Bone marrow (tissue), 2 donors: ENCODE measurements at regions not wholly inside any gene's neighbourhood (a gene's known extent, or its start where the extent isn't known, plus 50 kb on each side); places are given as distances from the start of the nearest gene placed in this dataset.

ENCODE experiments used
- DNase-seq, 2 donors: peaks; one replicate each; lab custom pipeline; 2025; lab: John Stamatoyannopoulos, UW

GRCh38 chr3:79872483-79872882, 104.7 kb upstream of the ROBO1 start:
- no peak for DNase-seq

GRCh38 chr3:79871656-79872055, 103.9 kb upstream of the ROBO1 start:
- no peak for DNase-seq

- no peak for DNase-seq
Measured at GRCh38 chr3:79870313-79870620, 102.5 kb upstream of the ROBO1 start.

- no peak for DNase-seq
Measured at GRCh38 chr3:79869461-79870312, 101.9 kb upstream of the ROBO1 start.

GRCh38 chr3:79866162-79866561, 98.4 kb upstream of the ROBO1 start:
- no peak for DNase-seq

GRCh38 chr3:79864077-79864476, 96.3 kb upstream of the ROBO1 start:
- no peak for DNase-seq

GRCh38 chr3:79848876-79849275, 81.1 kb upstream of the ROBO1 start:
- no peak for DNase-seq

GRCh38 chr3:79847928-79848327, 80.1 kb upstream of the ROBO1 start:
- DNase-seq = no peak

- DNase-seq = no peak
Measured at GRCh38 chr3:79846148-79846933, 78.5 kb upstream of the ROBO1 start.

GRCh38 chr3:79845546-79845945, 77.7 kb upstream of the ROBO1 start:
- no peak for DNase-seq

- no peak for DNase-seq
Measured at GRCh38 chr3:79844176-79844575, 76.4 kb upstream of the ROBO1 start.

GRCh38 chr3:79843180-79843579, 75.4 kb upstream of the ROBO1 start:
- no peak for DNase-seq

- DNase-seq = no peak
Measured at GRCh38 chr3:79835701-79836100, 67.9 kb upstream of the ROBO1 start.

GRCh38 chr3:79824166-79824565, 56.4 kb upstream of the ROBO1 start:
- no peak for DNase-seq

- DNase-seq = no peak
Measured at GRCh38 chr3:79822076-79822475, 54.3 kb upstream of the ROBO1 start.

GRCh38 chr3:79820089-79820488, 52.3 kb upstream of the ROBO1 start:
- DNase-seq = no peak

GRCh38 chr3:79818015-79818414, 50.2 kb upstream of the ROBO1 start:
- no peak for DNase-seq
